WTC11 (cell line): ENCODE measurements at regions not wholly inside any gene's neighbourhood (a gene's known extent, or its start where the extent isn't known, plus 50 kb on each side); places are given as distances from the start of the nearest gene placed in this dataset.

Experiments used
- ATAC-seq: fragments of 200-7000 bp; cut with Tn5 transposase; 2 replicates; pipeline ENCODE4 v1.10.0; 2021; ENCODE audit warnings: mild to moderate bottlenecking, moderate library complexity
- CTCF ChIA-PET: fragments of 300-600 bp; sonication (Branson Sonifier 250); formaldehyde crosslinking; loops from one replicate; lab custom pipeline; 2021; ENCODE audit warnings: antibody characterized with exemption; lab: Charles Lee
- POLR2A ChIA-PET: fragments of 350-600 bp; sonication (Branson Sonifier 250); formaldehyde crosslinking; loops from one replicate; lab custom pipeline; 2021; ENCODE audit warnings: antibody characterized with exemption; lab: Charles Lee
- DNase-seq: peaks from one replicate; pipeline ENCODE4 v3.0.0; 2021; ENCODE audit warnings: low spot score
- H3K27ac Mint-ChIP-seq: 2 replicates; pipeline ENCODE4 v1.8.0; 2021; ENCODE audit warnings: mixed read lengths
- H3K27me3 Mint-ChIP-seq: 2 replicates; pipeline ENCODE4 v1.8.0; 2021; ENCODE audit warnings: low read depth, mild to moderate bottlenecking, moderate library complexity, mixed read lengths
- H3K36me3 Mint-ChIP-seq: 2 replicates; pipeline ENCODE4 v1.8.0; 2021; ENCODE audit warnings: mixed read lengths
- H3K4me1 Mint-ChIP-seq: 2 replicates; pipeline ENCODE4 v1.8.0; 2022; ENCODE audit warnings: mixed read lengths
- H3K4me3 Mint-ChIP-seq: 2 replicates; pipeline ENCODE4 v1.8.0; 2021; ENCODE audit warnings: mild to moderate bottlenecking, moderate library complexity, mixed read lengths
- H3K9me3 Mint-ChIP-seq: 2 replicates; pipeline ENCODE4 v1.8.0; 2021; ENCODE audit warnings: mixed read lengths
- CREM ChIP-seq: sonication (generic); formaldehyde crosslinking; IDR thresholded peaks from 2 replicates; pipeline ENCODE4 v1.8.1; 2022; ENCODE audit warnings: mild to moderate bottlenecking, missing genetic modification reagents, moderate library complexity
- ELF4 ChIP-seq: sonication (generic); formaldehyde crosslinking; IDR thresholded peaks from 2 replicates; pipeline ENCODE4 v1.8.1; 2022; ENCODE audit warnings: low read depth, mild to moderate bottlenecking, moderate library complexity, missing genetic modification reagents
- EMX1 ChIP-seq: fragments of 250-450 bp; sonication (Bioruptor Pico); IDR thresholded peaks from 2 replicates; pipeline ENCODE4 v1.8.0; 2021; ENCODE audit warnings: mild to moderate bottlenecking
- FOXJ3 ChIP-seq: sonication (generic); formaldehyde crosslinking; IDR thresholded peaks from 2 replicates; pipeline ENCODE4 v1.9.0; 2021; ENCODE audit warnings: missing genetic modification reagents, mild to moderate bottlenecking, borderline replicate concordance
- FOXK1 ChIP-seq: sonication (generic); formaldehyde crosslinking; IDR thresholded peaks from 2 replicates; pipeline ENCODE4 v1.8.0; 2022; ENCODE audit warnings: mild to moderate bottlenecking, moderate library complexity, missing genetic modification reagents
- GRHL2 ChIP-seq: fragments of 250-450 bp; sonication (Bioruptor Pico); IDR thresholded peaks from 2 replicates; pipeline ENCODE4 v1.8.0; 2022; ENCODE audit warnings: mild to moderate bottlenecking, moderate library complexity; ENCODE audit not compliant: insufficient replicate concordance, severe bottlenecking
- HMGA2 ChIP-seq: fragments of 250-450 bp; sonication (Bioruptor Pico); IDR thresholded peaks from 2 replicates; pipeline ENCODE4 v1.4.0; 2021; ENCODE audit warnings: mild to moderate bottlenecking, moderate library complexity
- JAZF1 ChIP-seq: fragments of 250-450 bp; sonication (Bioruptor Pico); IDR thresholded peaks from 2 replicates; pipeline ENCODE4 v1.9.0; 2021; ENCODE audit warnings: moderate library complexity, mild to moderate bottlenecking, inconsistent platforms
- MYBL2 ChIP-seq: sonication (generic); formaldehyde crosslinking; IDR thresholded peaks from 2 replicates; pipeline ENCODE4 v1.8.1; 2023; ENCODE audit warnings: mild to moderate bottlenecking, moderate library complexity, missing genetic modification reagents
- NFYB ChIP-seq: sonication (generic); formaldehyde crosslinking; conservative IDR thresholded peaks from 2 replicates; pipeline ENCODE4 v1.8.0; 2022; ENCODE audit warnings: low read depth, missing genetic modification reagents
- PRRX2 ChIP-seq: fragments of 250-450 bp; sonication (Bioruptor Pico); IDR thresholded peaks from 2 replicates; pipeline ENCODE4 v1.8.0; 2021; ENCODE audit warnings: mild to moderate bottlenecking
- SMAD4 ChIP-seq: sonication (generic); formaldehyde crosslinking; IDR thresholded peaks from 2 replicates; pipeline ENCODE4 v1.8.0; 2022; ENCODE audit warnings: mild to moderate bottlenecking, missing genetic modification reagents
- TP53 ChIP-seq: sonication (generic); formaldehyde crosslinking; IDR thresholded peaks from 2 replicates; pipeline ENCODE4 v1.8.1; 2023; ENCODE audit warnings: mild to moderate bottlenecking, missing genetic modification reagents
- ZNF232 ChIP-seq: sonication (generic); formaldehyde crosslinking; IDR thresholded peaks from 2 replicates; pipeline ENCODE4 v1.8.0; 2022; ENCODE audit warnings: mild to moderate bottlenecking, missing genetic modification reagents
- ZNF263 ChIP-seq: sonication (generic); formaldehyde crosslinking; IDR thresholded peaks from 2 replicates; pipeline ENCODE4 v1.8.1; 2022; ENCODE audit warnings: low read depth, mild to moderate bottlenecking, moderate library complexity, missing genetic modification reagents
- ZNF317 ChIP-seq: sonication (generic); formaldehyde crosslinking; IDR thresholded peaks from 2 replicates; pipeline ENCODE4 v1.8.1; 2023; ENCODE audit warnings: low read depth, mild to moderate bottlenecking, moderate library complexity, missing genetic modification reagents, borderline replicate concordance
- TF ChIP-seq, protein P1 (sequence below): sonication (generic); formaldehyde crosslinking; IDR thresholded peaks from 2 replicates; pipeline ENCODE4 v1.8.1; 2023; ENCODE audit warnings: mild to moderate bottlenecking, missing genetic modification reagents, moderate library complexity
- TF ChIP-seq, protein P2 (sequence below): sonication (generic); formaldehyde crosslinking; IDR thresholded peaks from 2 replicates; pipeline ENCODE4 v1.8.0; 2022; ENCODE audit warnings: mild to moderate bottlenecking, missing genetic modification reagents
- TF ChIP-seq, protein P3 (sequence below): sonication (generic); formaldehyde crosslinking; conservative IDR thresholded peaks from 2 replicates; pipeline ENCODE4 v1.8.1; 2022; ENCODE audit warnings: mild to moderate bottlenecking, missing genetic modification reagents
- TF ChIP-seq, protein P4 (sequence below): sonication (generic); formaldehyde crosslinking; IDR thresholded peaks from 2 replicates; pipeline ENCODE4 v1.8.0; 2023; ENCODE audit warnings: missing genetic modification reagents, mild to moderate bottlenecking, borderline replicate concordance
- TF ChIP-seq, protein P5 (sequence below): fragments of 250-450 bp; sonication (Bioruptor Pico); IDR thresholded peaks from 2 replicates; pipeline ENCODE4 v1.9.0; 2021; ENCODE audit warnings: mild to moderate bottlenecking
- TF ChIP-seq, protein P6 (sequence below): fragments of 250-450 bp; sonication (Bioruptor Pico); IDR thresholded peaks from 2 replicates; pipeline ENCODE4 v1.9.0; 2021; ENCODE audit warnings: mild to moderate bottlenecking, borderline replicate concordance

DNA sequence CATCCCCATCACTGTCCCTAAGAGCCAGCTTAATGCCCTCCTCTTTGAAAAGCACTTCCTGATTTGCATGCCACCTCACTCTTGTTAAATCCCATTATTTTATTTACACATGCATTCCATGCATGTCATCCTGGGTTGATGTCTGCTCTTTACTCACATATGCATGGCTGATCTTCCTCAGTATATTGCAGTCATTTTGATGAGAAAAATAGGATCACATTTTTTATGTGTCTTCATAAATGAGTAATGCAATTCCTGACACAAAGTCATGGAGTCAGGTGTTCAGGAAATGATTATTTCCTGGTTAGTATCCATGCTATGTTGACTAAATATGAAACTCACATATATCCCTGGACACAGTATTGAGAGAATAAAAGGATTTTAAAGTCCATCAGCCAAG, 204.7 kb downstream of the SLIT2 start (continued):
- TF ChIP-seq, protein P1, sequence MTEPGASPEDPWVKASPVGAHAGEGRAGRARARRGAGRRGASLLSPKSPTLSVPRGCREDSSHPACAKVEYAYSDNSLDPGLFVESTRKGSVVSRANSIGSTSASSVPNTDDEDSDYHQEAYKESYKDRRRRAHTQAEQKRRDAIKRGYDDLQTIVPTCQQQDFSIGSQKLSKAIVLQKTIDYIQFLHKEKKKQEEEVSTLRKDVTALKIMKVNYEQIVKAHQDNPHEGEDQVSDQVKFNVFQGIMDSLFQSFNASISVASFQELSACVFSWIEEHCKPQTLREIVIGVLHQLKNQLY = no peak
- no peak for TF ChIP-seq JAZF1 (CRISPR knock-in tag)
- TF ChIP-seq HMGA2 = no peak

DNA sequence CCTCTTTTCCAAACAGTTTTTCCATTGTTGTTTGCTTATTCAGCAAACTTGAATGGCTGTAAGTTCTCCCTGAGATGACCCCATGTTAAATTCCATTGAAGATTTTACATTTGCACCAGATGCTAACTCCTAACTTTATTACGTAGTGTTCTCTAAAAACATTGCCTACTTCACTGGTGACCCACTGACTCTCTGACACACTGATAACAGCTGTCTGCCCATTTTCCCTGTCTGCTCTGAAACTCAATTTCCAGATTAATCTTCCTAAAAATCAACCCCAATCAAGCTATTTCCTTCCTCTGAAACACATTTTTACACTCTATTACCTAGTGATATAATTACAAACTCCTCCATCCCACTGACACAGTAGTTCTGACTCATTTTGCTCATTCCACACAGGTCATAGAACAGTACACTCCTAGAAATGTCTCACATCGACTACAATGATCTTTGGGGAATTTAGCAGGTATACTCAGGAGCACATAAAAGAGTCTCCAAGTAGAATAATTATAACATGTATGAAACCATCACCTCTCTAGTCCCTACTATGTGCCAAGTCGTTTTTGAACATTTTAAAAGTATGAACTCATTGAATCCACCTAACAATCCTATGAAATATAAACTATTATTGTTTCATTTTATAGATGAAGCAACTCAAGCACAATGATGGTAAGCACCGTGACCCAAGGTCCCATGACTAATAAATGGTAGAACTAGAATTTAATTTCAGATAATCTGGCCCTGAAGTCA, 210.9 kb downstream of the SLIT2 start:
- Mint-ChIP-seq H3K9me3 (no peaks in the 10 kb centered on the region), H3K27ac (no peak overlapping the region), H3K4me3 (no peak overlapping the region), H3K4me1 (no peaks in the 10 kb centered on the region), H3K27me3 (no peaks in the 10 kb centered on the region), H3K36me3 (no peaks in the 10 kb centered on the region)
- TF ChIP-seq, protein P2, sequence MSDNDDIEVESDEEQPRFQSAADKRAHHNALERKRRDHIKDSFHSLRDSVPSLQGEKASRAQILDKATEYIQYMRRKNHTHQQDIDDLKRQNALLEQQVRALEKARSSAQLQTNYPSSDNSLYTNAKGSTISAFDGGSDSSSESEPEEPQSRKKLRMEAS = no peak
- TF ChIP-seq, protein P3, sequence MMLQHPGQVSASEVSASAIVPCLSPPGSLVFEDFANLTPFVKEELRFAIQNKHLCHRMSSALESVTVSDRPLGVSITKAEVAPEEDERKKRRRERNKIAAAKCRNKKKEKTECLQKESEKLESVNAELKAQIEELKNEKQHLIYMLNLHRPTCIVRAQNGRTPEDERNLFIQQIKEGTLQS = no peak
- no peak for TF ChIP-seq PRRX2 (CRISPR knock-in tag)
- TF ChIP-seq NFYB (CRISPR knock-in tag) = no peak
- no peak for TF ChIP-seq ELF4 (CRISPR knock-in tag)
- TF ChIP-seq SMAD4 (CRISPR knock-in tag) = no peak
- TF ChIP-seq CREM (CRISPR knock-in tag) = no peak
- TF ChIP-seq, protein P4, sequence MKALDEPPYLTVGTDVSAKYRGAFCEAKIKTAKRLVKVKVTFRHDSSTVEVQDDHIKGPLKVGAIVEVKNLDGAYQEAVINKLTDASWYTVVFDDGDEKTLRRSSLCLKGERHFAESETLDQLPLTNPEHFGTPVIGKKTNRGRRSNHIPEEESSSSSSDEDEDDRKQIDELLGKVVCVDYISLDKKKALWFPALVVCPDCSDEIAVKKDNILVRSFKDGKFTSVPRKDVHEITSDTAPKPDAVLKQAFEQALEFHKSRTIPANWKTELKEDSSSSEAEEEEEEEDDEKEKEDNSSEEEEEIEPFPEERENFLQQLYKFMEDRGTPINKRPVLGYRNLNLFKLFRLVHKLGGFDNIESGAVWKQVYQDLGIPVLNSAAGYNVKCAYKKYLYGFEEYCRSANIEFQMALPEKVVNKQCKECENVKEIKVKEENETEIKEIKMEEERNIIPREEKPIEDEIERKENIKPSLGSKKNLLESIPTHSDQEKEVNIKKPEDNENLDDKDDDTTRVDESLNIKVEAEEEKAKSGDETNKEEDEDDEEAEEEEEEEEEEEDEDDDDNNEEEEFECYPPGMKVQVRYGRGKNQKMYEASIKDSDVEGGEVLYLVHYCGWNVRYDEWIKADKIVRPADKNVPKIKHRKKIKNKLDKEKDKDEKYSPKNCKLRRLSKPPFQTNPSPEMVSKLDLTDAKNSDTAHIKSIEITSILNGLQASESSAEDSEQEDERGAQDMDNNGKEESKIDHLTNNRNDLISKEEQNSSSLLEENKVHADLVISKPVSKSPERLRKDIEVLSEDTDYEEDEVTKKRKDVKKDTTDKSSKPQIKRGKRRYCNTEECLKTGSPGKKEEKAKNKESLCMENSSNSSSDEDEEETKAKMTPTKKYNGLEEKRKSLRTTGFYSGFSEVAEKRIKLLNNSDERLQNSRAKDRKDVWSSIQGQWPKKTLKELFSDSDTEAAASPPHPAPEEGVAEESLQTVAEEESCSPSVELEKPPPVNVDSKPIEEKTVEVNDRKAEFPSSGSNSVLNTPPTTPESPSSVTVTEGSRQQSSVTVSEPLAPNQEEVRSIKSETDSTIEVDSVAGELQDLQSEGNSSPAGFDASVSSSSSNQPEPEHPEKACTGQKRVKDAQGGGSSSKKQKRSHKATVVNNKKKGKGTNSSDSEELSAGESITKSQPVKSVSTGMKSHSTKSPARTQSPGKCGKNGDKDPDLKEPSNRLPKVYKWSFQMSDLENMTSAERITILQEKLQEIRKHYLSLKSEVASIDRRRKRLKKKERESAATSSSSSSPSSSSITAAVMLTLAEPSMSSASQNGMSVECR (CRISPR knock-in tag) = no peak
- TF ChIP-seq MYBL2 (CRISPR knock-in tag) = no peak
- no peak for TF ChIP-seq ZNF317 (CRISPR knock-in tag)
- no peak for TF ChIP-seq FOXK1 (CRISPR knock-in tag)
- TF ChIP-seq ZNF232 (CRISPR knock-in tag) = no peak
- TF ChIP-seq ZNF263 (CRISPR knock-in tag) = no peak
- TF ChIP-seq, protein P5, sequence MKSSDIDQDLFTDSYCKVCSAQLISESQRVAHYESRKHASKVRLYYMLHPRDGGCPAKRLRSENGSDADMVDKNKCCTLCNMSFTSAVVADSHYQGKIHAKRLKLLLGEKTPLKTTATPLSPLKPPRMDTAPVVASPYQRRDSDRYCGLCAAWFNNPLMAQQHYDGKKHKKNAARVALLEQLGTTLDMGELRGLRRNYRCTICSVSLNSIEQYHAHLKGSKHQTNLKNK = no peak
- TF ChIP-seq GRHL2 (CRISPR knock-in tag) = no peak
- CTCF ChIA-PET = no interaction called here
- no peak for DNase-seq
- POLR2A ChIA-PET = no interaction called here
- ATAC-seq = no peak

DNA sequence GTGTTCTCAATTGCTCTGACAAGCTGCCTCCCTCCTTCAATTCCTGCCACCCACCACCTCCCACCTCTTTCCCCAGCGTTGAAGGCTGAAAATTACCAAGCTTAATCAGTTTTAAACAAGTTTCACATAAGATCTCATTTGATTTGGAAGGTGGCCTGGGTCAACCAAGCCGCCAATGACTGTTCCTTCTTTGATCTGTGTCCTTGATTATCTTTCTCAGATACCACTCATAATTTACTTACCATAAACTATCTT, 211.4 kb downstream of the SLIT2 start:
- H3K36me3 Mint-ChIP-seq = no peaks in the 10 kb centered on the region
- no peak overlapping the region for H3K27ac Mint-ChIP-seq
- no peaks in the 10 kb centered on the region for H3K4me1 Mint-ChIP-seq
- ChIA-PET CTCF (interaction anchor here (0.7 kb wide), 1 partner anchor 67 kb away, joined by 3 read pairs; no protein-coding TSS in a partner anchor), POLR2A (no interaction called here)
- DNase-seq = no peak
- no peak overlapping the region for H3K4me3 Mint-ChIP-seq
- no peaks in the 10 kb centered on the region for H3K27me3 Mint-ChIP-seq
- no peak for ATAC-seq
- H3K9me3 Mint-ChIP-seq = no peaks in the 10 kb centered on the region
- TF ChIP-seq FOXJ3 (no peak), EMX1 (no peak), ZNF263 (CRISPR knock-in tag) (no peak), TP53 (CRISPR knock-in tag) (no peak)
- TF ChIP-seq, protein P6, sequence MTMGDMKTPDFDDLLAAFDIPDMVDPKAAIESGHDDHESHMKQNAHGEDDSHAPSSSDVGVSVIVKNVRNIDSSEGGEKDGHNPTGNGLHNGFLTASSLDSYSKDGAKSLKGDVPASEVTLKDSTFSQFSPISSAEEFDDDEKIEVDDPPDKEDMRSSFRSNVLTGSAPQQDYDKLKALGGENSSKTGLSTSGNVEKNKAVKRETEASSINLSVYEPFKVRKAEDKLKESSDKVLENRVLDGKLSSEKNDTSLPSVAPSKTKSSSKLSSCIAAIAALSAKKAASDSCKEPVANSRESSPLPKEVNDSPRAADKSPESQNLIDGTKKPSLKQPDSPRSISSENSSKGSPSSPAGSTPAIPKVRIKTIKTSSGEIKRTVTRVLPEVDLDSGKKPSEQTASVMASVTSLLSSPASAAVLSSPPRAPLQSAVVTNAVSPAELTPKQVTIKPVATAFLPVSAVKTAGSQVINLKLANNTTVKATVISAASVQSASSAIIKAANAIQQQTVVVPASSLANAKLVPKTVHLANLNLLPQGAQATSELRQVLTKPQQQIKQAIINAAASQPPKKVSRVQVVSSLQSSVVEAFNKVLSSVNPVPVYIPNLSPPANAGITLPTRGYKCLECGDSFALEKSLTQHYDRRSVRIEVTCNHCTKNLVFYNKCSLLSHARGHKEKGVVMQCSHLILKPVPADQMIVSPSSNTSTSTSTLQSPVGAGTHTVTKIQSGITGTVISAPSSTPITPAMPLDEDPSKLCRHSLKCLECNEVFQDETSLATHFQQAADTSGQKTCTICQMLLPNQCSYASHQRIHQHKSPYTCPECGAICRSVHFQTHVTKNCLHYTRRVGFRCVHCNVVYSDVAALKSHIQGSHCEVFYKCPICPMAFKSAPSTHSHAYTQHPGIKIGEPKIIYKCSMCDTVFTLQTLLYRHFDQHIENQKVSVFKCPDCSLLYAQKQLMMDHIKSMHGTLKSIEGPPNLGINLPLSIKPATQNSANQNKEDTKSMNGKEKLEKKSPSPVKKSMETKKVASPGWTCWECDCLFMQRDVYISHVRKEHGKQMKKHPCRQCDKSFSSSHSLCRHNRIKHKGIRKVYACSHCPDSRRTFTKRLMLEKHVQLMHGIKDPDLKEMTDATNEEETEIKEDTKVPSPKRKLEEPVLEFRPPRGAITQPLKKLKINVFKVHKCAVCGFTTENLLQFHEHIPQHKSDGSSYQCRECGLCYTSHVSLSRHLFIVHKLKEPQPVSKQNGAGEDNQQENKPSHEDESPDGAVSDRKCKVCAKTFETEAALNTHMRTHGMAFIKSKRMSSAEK = no peak
- TF ChIP-seq, protein P1 = no peak
